Natural killer cell (primary cell): ENCODE measurements at regions not wholly inside any gene's neighbourhood (a gene's known extent, or its start where the extent isn't known, plus 50 kb on each side); places are given as distances from the start of the nearest gene placed in this dataset.

Source experiments
- ATAC-seq, 3 donors: fragments of 150-1000 bp in 2 of 3; fragments of 200-7000 bp in 1 of 3; cut with Tn5 transposase; 1 replicate in 1 of 3; 2 replicates in 2 of 3; pipeline ENCODE4 v1.10.0; 2021; ENCODE audit warnings: mild to moderate bottlenecking in 2 of 3, moderate library complexity in 2 of 3
- DNase-seq, 2 donors: peaks; one replicate each; pipeline versions ENCODE4 v3.0.0 to v3.0.0-alpha.2; 2013 to 2021; ENCODE audit warnings: mixed read lengths in 1 of 2
- H3K27ac ChIP-seq: one replicate; pipeline ENCODE4 v1.5.1; 2013; ENCODE audit warnings: mild to moderate bottlenecking, low read length
- H3K27me3 ChIP-seq: one replicate; pipeline ENCODE4 v1.6.1; 2013; ENCODE audit warnings: low read length; ENCODE audit not compliant: control insufficient read depth, insufficient read depth
- H3K36me3 ChIP-seq: one replicate; pipeline ENCODE4 v1.6.1; 2013; ENCODE audit warnings: low read length; ENCODE audit not compliant: control insufficient read depth, insufficient read depth
- H3K4me1 ChIP-seq: one replicate; pipeline ENCODE4 v1.6.1; 2013; ENCODE audit warnings: low read length; ENCODE audit not compliant: control insufficient read depth, insufficient read depth
- H3K4me3 ChIP-seq: one replicate; pipeline ENCODE4 v1.5.1; 2013; ENCODE audit warnings: low read length
- H3K9me3 ChIP-seq: one replicate; pipeline ENCODE4 v1.6.1; 2013; ENCODE audit warnings: low read length; ENCODE audit not compliant: control insufficient read depth, insufficient read depth
- H3K27ac Mint-ChIP-seq, 2 donors: one replicate each; pipeline ENCODE4 v1.8.0; 2022; ENCODE audit warnings: mild to moderate bottlenecking in 2 of 2, mixed read lengths in 2 of 2, moderate library complexity in 1 of 2
- H3K27me3 Mint-ChIP-seq, 2 donors: one replicate each; pipeline ENCODE4 v1.8.0; 2022; ENCODE audit warnings: low read depth in 2 of 2, mixed read lengths in 2 of 2
- H3K36me3 Mint-ChIP-seq: one replicate; pipeline ENCODE4 v1.8.0; 2022; ENCODE audit warnings: mixed read lengths
- H3K4me1 Mint-ChIP-seq, 2 donors: one replicate each; pipeline ENCODE4 v1.8.0; 2022; ENCODE audit warnings: mixed read lengths in 2 of 2
- H3K4me3 Mint-ChIP-seq: one replicate; pipeline ENCODE4 v1.8.0; 2022; ENCODE audit warnings: mild to moderate bottlenecking, moderate library complexity, mixed read lengths
- H3K9me3 Mint-ChIP-seq, 2 donors: one replicate each; pipeline ENCODE4 v1.8.0; 2022; ENCODE audit warnings: mixed read lengths in 2 of 2
- WGBS: methylation state at CpG from one replicate; pipeline ENCODE4 v1.1.7; 2013; ENCODE audit warnings: missing lambda C conversion rate; ENCODE audit not compliant: insufficient coverage; 5-methylcytosine and 5-hydroxymethylcytosine counted together
- intact Hi-C: fragments of 100-400 bp; cut with micrococcal nuclease; formaldehyde crosslinking; loops from one replicate; pipeline ENCODE4 v1.14.2; 2022
- TF ChIP-seq, protein P1 (sequence below): fragments of 200-600 bp; IDR thresholded peaks from one replicate; pipeline ENCODE4 v1.8.0; 2022; ENCODE audit warnings: antibody characterized with exemption

DNA sequence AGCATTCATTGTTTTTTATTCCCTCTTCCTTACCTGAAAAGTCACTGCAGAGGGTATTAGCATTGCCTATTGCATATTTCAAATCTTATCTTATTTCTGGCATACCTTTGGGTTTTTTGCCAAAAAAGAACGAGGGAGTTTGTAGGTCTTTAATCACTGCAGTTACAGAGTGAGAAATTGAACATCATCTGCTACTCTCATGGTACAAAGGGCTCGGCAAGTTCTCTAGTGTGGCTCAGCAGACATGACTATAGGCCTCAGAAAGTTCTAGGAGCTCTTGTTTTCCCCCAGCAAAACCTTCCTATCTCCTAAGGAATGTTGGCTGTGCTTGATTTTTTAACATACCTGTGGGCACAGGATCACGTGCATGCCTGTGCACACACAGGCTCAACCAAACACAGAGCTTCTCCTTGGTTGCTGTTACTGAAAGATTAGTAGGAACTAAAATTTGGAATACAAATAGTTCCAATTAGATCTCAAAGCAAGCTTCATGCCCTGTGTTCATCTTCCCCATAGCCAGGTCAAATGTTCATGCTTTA is 69.7 kb downstream of the CCDC185 start:
- Histone ChIP-seq H3K27me3 (no peaks in the 10 kb centered on the region), H3K27ac (no peak overlapping the region), H3K9me3 (no peaks in the 10 kb centered on the region), H3K4me3 (no peak overlapping the region), H3K4me1 (no peaks in the 10 kb centered on the region), H3K36me3 (no peaks in the 10 kb centered on the region)
- TF ChIP-seq, protein P1, sequence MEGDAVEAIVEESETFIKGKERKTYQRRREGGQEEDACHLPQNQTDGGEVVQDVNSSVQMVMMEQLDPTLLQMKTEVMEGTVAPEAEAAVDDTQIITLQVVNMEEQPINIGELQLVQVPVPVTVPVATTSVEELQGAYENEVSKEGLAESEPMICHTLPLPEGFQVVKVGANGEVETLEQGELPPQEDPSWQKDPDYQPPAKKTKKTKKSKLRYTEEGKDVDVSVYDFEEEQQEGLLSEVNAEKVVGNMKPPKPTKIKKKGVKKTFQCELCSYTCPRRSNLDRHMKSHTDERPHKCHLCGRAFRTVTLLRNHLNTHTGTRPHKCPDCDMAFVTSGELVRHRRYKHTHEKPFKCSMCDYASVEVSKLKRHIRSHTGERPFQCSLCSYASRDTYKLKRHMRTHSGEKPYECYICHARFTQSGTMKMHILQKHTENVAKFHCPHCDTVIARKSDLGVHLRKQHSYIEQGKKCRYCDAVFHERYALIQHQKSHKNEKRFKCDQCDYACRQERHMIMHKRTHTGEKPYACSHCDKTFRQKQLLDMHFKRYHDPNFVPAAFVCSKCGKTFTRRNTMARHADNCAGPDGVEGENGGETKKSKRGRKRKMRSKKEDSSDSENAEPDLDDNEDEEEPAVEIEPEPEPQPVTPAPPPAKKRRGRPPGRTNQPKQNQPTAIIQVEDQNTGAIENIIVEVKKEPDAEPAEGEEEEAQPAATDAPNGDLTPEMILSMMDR, result no peak
- intact Hi-C loops, result no loop called here
- H3K9me3 Mint-ChIP-seq, result no peaks in the 10 kb centered on the region
- 79% methylated on average over 3 of the region's 3 CpGs for WGBS
- no peak overlapping the region for H3K27ac Mint-ChIP-seq
- no peak for ATAC-seq
- peaks cover 0 to 16% of the 10 kb centered on the region in 2 donors for H3K27me3 Mint-ChIP-seq
- no peak overlapping the region for H3K4me3 Mint-ChIP-seq
- no peaks in the 10 kb centered on the region for H3K4me1 Mint-ChIP-seq
- no peaks in the 10 kb centered on the region for H3K36me3 Mint-ChIP-seq
- no peak for DNase-seq

DNA sequence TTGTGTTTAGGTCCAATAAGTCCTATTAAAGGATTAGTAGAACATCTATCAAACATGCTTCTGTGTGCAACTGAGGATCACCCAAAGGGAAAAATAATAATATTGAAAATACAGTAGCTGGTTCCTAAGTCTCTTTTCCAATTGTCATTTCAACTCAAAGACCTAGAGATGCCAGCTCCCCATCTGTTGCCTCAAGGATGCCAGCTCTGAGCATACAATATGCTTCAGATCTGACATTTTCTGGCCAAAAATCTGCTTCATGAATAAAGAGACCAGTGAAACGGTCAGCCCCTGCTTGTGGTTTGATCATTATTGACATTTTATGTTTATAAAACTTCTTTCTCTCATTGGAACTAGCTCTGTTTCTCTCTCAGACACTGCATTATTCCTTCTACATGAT is 72.9 kb downstream of the CCDC185 start:
- DNase-seq (no peak), ATAC-seq (no peak)
- Mint-ChIP-seq H3K27ac (no peak overlapping the region), H3K4me1 (no peaks in the 10 kb centered on the region), H3K9me3 (no peaks in the 10 kb centered on the region), H3K36me3 (no peaks in the 10 kb centered on the region), H3K27me3 (peaks cover 3 to 17% of the 10 kb centered on the region in 2 donors), H3K4me3 (no peak overlapping the region)
- intact Hi-C loops, result no loop called here
- Histone ChIP-seq H3K9me3 (no peaks in the 10 kb centered on the region), H3K27ac (no peak overlapping the region), H3K4me3 (no peak overlapping the region), H3K36me3 (no peaks in the 10 kb centered on the region), H3K27me3 (no peaks in the 10 kb centered on the region), H3K4me1 (no peaks in the 10 kb centered on the region)
- TF ChIP-seq, protein P1, result no peak
- WGBS, result 50% methylated on average over 1 of the region's 1 CpG

DNA sequence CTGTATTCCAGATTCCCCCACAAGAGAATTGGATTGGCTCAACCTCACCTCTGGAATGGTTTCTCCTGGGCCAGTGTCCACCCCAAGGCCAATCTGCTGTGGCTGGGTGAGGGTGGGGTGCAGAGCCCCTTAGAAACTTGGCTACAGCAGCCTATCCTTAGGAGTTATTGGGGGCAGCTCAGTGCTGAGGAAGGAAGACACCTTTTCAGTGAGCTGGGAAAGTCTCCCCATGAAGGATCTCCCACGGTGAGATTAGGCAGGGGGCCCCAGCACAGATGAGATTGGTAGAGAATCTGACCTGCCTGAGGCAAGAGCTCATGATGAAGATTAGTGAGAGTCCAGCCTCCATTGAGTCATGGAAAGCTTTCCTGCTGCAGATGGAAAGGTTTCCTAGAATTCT is 78.4 kb downstream of the CCDC185 start:
- Histone ChIP-seq H3K4me3 (no peak overlapping the region), H3K36me3 (no peaks in the 10 kb centered on the region), H3K27ac (no peak overlapping the region), H3K9me3 (no peaks in the 10 kb centered on the region), H3K4me1 (no peaks in the 10 kb centered on the region), H3K27me3 (no peaks in the 10 kb centered on the region)
- no peak for ATAC-seq
- no peak for DNase-seq
- Mint-ChIP-seq H3K36me3 (no peaks in the 10 kb centered on the region), H3K4me1 (no peaks in the 10 kb centered on the region), H3K27ac (no peak overlapping the region), H3K9me3 (no peaks in the 10 kb centered on the region), H3K4me3 (no peak overlapping the region), H3K27me3 (peaks cover 15 to 20% of the 10 kb centered on the region in 2 donors)
- intact Hi-C loops, result no loop called here
- TF ChIP-seq, protein P1, result no peak
- 64% methylated on average over 1 of the region's 1 CpG for WGBS

DNA sequence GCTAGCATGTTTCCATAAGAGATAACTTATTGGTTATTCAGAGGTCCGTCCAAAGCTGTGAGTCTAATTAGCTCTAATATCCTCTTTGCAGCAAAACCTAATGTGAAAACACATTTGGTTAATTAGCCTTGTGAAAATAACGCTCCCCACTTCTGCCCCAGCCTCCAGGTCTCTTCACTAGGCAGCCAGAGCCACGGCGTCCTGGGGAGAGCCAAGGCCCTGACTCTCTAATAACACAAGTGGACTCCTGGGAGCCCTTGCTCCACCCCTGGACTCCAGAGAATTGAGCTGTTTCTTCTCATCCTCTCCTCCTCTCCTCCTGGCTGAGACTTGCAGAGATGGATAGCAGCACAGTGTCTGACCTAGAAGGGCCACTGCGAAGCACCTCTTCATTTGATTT is 78.8 kb downstream of the CCDC185 start:
- H3K9me3 ChIP-seq, result no peaks in the 10 kb centered on the region
- no peaks in the 10 kb centered on the region for H3K4me1 ChIP-seq
- H3K36me3 Mint-ChIP-seq, result no peaks in the 10 kb centered on the region
- TF ChIP-seq, protein P1, result no peak
- intact Hi-C loops, result no loop called here
- 86% methylated on average over 5 of the region's 5 CpGs for WGBS
- H3K27ac ChIP-seq, result no peak overlapping the region
- H3K9me3 Mint-ChIP-seq, result no peaks in the 10 kb centered on the region
- H3K4me3 Mint-ChIP-seq, result no peak overlapping the region
- no peaks in the 10 kb centered on the region for H3K36me3 ChIP-seq
- ATAC-seq (no peak), DNase-seq (no peak)
- H3K27me3 ChIP-seq, result no peaks in the 10 kb centered on the region
- no peak overlapping the region for H3K4me3 ChIP-seq
- H3K27me3 Mint-ChIP-seq, result peaks cover 14 to 20% of the 10 kb centered on the region in 2 donors
- H3K27ac Mint-ChIP-seq, result no peak overlapping the region
- no peaks in the 10 kb centered on the region for H3K4me1 Mint-ChIP-seq
